Coronary artery (tissue), 2 donors: ENCODE measurements at regions not wholly inside any gene's neighbourhood (a gene's known extent, or its start where the extent isn't known, plus 50 kb on each side); places are given as distances from the start of the nearest gene placed in this dataset.

Source experiments
- DNase-seq: peaks from one replicate; pipeline ENCODE4 v3.0.0-alpha.2; 2017; ENCODE audit warnings: low spot score
- H3K27ac ChIP-seq, 2 donors: fragments of 200-600 bp; sonication (generic); one replicate each; pipeline ENCODE4 v1.5.1; 2016 to 2019
- H3K4me3 ChIP-seq: fragments of 200-600 bp; sonication (generic); 2 replicates; pipeline ENCODE4 v1.5.1; 2016; ENCODE audit warnings: mild to moderate bottlenecking, moderate library complexity
- TF ChIP-seq, protein P1 (sequence below): fragments of 200-600 bp; sonication (generic); IDR thresholded peaks from one replicate; pipeline ENCODE4 v1.5.1; 2019; ENCODE audit warnings: antibody characterized with exemption

DNA sequence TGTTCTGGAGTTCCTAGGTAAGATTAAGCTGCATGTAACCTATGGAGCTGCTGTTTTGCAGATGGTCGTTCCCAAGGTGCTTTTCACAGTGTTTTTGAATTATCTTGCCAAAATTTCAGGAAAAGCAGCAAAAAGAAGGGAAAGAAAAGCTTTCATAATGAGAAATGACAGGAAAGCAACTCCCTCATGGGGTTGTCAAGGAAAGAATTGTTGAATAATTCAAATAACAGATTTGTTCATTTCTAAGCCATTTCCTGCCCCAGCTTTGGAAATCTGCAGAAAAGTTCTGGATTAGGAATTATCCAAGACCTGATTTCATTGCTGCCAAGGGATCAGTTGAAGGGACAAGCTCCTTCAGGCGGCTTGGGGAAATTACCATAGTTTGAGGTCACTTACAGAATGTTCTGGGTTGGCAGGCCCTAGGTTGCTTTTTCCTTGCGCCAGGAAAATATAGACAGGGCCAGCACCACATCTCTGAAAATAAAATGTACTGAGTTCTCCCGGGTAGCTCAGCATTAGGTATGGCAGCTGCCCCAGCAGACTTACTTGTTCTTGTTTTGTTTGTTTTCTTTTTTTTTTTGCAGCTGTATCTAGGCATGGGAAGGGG is 354.7 kb downstream of the STIM2 start:
- H3K4me3 ChIP-seq, result no peak overlapping the region
- no peak for DNase-seq
- TF ChIP-seq, protein P1, sequence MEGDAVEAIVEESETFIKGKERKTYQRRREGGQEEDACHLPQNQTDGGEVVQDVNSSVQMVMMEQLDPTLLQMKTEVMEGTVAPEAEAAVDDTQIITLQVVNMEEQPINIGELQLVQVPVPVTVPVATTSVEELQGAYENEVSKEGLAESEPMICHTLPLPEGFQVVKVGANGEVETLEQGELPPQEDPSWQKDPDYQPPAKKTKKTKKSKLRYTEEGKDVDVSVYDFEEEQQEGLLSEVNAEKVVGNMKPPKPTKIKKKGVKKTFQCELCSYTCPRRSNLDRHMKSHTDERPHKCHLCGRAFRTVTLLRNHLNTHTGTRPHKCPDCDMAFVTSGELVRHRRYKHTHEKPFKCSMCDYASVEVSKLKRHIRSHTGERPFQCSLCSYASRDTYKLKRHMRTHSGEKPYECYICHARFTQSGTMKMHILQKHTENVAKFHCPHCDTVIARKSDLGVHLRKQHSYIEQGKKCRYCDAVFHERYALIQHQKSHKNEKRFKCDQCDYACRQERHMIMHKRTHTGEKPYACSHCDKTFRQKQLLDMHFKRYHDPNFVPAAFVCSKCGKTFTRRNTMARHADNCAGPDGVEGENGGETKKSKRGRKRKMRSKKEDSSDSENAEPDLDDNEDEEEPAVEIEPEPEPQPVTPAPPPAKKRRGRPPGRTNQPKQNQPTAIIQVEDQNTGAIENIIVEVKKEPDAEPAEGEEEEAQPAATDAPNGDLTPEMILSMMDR, result no peak
- no peak overlapping the region for H3K27ac ChIP-seq

DNA sequence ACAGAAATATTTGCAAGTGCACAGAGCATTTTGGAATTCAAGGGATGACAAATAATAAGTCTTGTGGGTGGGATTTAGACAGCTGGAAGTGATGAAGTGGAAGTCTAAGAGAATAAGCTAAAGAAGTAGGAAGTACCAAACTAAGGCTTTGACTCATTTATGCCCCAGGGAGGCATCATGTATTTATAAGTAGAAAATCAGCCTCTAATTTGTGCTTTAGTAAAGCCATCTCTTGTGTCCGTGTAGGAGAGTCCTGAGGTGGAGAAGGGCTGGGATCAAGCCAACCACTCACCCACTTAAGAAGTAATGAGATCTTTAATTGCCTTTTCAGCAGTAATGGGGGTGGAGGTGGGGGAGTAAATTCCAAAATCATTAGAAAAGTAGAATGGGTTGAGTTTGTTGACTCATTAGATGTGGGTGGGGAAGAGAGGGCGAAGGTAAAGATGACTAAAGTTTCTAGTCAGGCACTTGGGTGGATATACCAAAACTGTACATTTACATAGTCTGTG is 356.7 kb downstream of the STIM2 start:
- Histone ChIP-seq H3K4me3 (no peak overlapping the region), H3K27ac (no peak overlapping the region)
- no peak for DNase-seq
- TF ChIP-seq, protein P1, result no peak

DNA sequence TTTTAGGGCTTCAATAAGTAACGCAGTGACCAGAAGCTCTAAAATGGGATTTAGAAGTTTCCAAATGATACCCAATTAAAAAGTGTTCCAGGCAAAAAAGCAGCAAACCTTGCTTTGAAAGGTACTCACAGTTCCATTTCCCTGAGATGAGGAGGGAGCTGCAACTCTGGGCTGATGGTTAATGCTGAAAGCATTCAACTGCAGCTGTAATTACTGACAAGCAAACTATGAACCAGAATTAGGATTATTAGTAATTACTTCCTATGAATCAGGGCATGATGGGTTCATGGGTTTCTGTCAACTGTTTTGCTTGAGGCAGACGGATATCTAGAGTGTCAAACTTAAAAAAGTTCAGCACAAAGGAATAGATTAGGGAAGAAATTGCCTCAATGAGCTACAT is 357.4 kb downstream of the STIM2 start:
- Histone ChIP-seq H3K27ac (no peak overlapping the region), H3K4me3 (no peak overlapping the region)
- TF ChIP-seq, protein P1, result no peak
- no peak for DNase-seq

DNA sequence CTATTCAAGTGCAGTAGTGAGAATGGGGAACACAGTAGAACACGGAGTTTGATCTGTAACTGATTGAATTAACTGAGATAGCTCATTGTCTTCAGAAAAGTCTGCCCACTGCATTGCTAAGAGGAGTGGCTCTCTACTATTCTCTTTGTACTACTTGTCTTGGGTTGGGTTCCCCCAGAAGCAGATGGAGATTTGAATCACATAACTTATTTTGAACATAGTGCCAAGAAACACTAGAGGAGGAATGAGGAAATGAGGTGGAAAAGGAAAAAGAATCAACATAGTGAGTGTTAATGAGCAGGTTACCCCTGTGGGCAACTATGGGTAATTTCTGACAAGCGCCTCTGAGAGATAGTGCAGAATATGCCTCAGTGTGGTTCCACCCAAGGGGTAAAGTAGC is 362.7 kb downstream of the STIM2 start:
- TF ChIP-seq, protein P1, result no peak
- no peak overlapping the region for H3K27ac ChIP-seq
- no peak overlapping the region for H3K4me3 ChIP-seq
- DNase-seq, result no peak

DNA sequence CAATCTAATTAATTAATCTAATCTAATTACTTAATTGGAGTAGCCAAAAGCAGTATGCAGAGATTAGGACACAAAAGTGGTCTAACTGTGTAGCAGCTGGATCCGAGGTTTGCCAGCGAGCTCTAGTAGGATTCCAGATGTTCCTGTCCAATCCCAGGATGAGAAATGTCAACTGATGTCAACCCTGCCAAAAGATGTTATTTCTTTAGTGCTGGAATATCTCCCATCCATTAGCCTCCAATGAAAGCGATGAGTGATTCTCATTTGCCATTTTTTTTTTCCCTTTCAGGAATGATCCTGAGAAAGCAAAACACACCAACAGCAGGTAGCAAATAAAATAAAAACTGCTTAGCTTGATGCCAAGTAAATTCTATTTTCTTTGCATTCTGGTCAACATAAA is 372.9 kb downstream of the STIM2 start:
- TF ChIP-seq, protein P1, result no peak
- H3K27ac ChIP-seq, result no peak overlapping the region
- DNase-seq, result no peak
- H3K4me3 ChIP-seq, result no peak overlapping the region

DNA sequence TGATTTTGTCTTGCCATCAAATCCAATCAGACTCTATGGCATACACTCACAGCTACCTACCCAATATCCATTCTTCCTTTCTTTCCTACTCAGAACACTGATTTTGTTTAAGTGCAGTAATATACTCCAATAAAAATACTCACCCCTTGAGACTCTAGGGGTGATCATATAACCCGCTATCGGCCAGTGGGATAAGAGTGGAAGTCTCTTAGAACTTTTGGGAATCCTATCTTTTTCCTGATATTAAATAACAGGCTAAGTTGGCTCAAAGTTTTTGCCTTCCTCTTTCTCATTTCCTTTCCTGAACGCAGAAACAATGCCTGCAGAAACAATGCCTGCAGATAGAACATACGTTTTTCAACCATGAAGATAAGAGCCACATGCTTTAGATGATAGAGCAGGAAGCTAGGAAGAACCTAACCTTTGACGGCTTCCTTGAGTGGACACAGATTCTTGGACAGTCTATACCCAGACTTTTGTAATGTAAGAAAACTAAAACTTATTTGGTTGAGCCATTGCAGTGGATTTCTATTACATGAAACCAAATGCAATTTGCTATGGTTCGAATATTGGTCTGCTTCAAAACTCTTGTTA is 373.8 kb downstream of the STIM2 start:
- no peak overlapping the region for H3K27ac ChIP-seq
- DNase-seq, result no peak
- TF ChIP-seq, protein P1, result no peak
- H3K4me3 ChIP-seq, result no peak overlapping the region

DNA sequence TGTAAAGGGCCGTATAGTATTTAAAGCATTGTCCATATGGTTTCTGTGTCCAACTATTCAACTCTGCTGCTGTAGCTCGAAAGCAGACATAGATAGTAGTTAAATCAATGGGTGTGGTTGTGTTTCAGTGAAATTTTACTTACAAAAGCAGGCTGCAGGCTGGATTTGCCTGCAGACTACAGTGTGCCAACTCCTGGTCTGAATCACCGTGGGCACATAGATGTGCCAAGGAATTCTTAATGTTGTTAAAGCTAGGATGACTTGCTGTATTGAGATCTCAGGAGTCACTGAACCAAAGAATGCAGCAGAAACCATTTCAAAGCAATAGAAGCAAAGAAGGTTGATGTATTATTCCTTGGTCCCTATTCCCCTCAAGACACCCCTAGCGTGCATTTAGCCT is 379.0 kb downstream of the STIM2 start:
- DNase-seq, result no peak

More for the DNA sequence above, 379.0 kb downstream of the STIM2 start:
- TF ChIP-seq, protein P1, result no peak
- H3K27ac ChIP-seq, result no peak overlapping the region
- no peak overlapping the region for H3K4me3 ChIP-seq
